Hematopoietic multipotent progenitor cell treated with erythropoietin and hydrocortisone succinate and interleukin-3 and kit ligand, for 8 days (in vitro differentiated cells): ENCODE measurements at regions not wholly inside any gene's neighbourhood (a gene's known extent, or its start where the extent isn't known, plus 50 kb on each side); places are given as distances from the start of the nearest gene placed in this dataset.
"Not testable (repeated sequence)": the region's sequence is repeated elsewhere in the genome, so short reads cannot be mapped to it uniquely, and the experiment has no call there.

Experiments
- DNase-seq: peaks from one replicate; pipeline ENCODE4 v3.0.0-alpha.2; 2015

DNA sequence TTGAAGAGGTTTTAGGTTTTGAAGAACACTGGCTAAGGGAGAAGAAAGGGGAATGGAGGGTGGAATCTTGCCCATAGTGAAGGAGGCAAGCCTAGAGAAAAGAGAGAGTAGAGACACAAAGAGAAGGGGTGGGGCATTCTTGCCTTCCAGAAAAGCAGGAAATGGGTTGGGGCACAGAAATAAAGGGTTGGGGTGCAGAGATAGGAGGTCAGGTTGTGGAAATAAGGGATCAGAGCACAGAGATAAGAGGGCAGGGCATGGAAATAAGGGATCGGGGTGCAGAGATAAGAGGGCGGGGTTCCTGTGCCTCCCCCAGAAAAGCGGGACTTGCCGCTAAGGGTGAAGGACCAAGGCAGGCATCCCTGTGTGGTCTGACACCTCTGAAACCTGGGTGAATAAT lies 69.9 kb downstream of the ALG1L2 start:
- DNase-seq: peak; percentile 64

DNA sequence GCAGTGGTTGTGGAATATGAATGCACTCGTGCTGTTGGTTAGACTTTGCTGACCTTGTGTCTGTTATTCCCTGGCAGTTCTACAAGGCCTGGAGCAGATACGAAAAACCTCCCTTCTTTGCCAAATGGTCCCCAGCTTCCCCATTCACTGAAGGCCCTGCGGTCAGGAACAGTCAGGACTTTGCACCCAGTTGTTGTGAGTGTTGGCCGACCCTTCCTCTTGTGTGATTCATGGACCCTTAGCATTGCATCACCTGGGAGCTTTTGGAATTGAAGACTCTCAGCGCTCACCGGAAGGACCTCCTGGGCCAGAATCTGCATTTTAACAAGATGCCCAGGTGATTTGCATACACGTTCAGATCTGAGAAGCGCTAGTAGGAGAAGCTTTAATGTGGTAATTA lies 71.6 kb downstream of the ALG1L2 start:
- DNase-seq: not testable (repeated sequence)

DNA sequence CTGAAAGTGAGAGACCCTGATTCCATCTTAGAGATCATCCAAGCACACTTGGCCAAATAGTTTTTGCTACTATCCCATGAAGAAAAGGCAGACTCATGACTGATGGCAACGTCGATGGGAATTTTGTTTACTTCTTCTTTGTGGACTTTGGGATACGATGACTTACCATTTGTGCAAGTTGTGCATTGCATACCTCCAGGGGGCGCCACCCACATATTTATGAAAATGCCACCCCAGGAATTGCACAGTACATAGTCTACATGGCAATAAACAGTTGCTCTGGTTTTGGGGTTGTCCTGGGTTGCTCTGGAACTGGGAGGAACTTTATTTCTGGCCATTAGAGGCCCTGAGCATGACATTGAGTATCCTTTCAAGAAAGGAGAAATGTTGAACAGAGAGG lies 73.8 kb downstream of the ALG1L2 start:
- DNase-seq: peak; percentile 24

DNA sequence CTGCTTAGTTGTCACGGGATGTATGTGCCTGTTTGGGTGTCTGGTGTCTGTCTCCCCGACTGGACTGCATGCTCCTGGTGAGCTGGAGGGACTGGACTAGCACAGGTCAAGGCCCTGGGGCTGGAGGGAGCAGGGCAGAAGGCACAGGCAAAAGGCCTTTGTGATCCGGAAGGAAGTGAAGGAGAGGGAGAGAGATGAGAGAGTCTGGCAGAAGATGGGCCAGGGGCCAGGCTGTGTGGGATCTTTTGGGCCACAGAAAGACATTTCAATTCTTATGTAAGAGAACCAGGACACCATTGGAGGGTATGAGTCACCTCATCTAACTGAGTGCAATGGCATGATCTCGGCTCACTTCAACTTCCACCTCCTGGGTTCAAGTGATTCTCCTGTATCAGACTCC lies 85.2 kb downstream of the ALG1L2 start:
- not testable (repeated sequence) for DNase-seq

DNA sequence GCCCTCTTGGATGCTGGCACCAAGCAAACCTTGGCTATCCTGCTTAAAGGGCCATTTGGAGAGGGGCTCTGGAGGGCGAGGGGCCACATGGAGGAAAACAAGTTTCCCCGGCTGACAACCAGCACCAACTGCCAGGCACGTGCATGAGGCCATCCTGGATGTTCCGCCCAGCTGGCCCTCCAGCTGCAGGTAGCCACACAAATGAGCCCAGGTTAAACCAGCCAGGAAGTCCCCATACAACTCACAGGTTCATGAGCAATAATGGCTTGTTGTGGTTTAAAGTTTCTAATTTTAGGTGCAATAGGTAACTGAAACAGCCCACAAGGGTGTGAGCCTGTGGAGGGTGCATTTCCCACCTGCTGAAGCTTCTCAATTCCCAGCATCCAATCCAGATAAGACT lies 93.6 kb downstream of the ALG1L2 start:
- DNase-seq: not testable (repeated sequence)

DNA sequence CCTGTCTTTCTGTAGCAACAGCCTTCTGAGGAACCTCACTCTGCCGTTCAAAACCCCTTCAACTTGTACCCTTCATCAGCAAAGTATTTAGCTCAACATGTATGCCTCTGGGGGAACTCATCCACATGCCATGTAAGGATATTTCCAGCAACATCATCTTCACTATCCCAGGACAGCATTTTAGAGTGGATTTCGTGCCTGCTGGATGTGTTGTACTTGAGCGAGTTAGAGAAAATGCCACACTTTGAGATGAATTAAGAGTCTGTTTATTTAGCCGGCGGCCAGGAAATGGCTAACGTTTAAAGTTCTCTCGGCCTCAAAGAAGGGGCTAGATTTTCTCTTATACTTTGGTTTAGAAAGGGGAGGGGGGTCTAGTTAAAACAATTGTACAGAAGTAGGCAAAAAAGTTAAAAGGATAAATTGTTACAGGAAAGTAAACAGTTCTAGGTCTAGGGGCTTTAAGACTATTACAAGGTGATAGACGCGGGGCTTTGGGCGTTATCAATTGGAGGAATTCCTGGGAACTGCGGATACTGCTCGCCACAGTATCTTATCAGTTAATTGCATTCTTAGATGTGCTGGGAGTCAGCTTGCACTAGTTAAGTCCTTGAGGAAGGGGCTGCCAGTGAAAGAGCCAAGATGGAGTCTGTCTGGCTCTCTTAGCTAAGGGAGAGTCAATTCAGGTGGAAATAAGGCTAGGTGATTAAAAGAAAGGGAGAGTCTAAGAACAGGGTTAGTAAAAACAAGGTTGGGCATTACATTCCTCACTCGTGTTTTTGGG lies 95.0 kb downstream of the ALG1L2 start:
- DNase-seq: not testable (repeated sequence)

DNA sequence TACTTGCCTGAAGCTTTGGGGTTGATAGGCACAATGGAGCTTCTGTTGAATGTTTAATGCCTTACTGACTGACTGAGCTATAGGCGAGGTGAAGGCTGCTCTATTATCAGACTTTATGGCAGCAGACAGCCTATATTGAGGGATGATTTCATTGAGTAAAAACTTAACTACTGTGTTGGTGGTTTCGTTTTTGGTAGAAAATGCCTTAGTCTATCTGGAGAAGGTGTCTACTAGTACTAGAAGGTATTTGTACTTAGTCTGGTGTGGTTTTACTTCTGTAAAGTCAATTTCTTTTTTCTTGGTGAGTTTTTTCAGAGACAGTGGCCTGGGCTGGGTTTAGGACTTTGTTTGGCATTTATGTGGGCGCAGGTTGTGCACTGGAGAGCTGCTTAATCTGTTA lies 97.2 kb downstream of the ALG1L2 start:
- DNase-seq: peak; percentile 10

DNA sequence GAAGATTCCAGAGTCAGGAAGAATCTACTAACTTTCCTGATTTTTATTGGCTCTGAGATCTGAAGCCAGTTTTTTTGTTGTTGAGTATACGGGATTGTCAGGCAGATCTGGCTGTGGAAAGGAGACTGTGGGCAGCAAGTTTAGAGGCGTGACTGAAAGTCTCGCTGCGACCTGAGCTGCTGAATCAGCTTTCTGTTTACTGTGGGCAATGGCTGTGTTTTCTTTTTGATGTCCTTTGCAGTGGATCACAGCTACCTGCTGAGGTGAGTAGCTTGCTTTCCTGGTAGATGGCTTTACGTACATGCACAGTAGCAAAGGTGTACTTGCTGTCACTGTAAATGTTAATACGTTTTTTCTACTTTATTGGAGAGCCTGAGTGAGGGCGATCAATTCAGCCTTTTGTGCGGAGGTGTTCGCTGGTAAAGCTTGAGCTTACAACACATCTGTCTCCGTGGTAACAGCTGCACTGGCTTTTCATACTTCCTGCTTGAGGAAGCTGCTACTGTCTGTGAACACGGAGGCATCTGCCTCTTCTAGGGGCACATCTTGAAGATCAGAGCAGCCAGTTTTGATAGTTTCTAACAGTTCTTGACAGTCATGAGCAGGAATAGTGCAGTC lies 97.8 kb downstream of the ALG1L2 start:
- peak; percentile 60 for DNase-seq

DNA sequence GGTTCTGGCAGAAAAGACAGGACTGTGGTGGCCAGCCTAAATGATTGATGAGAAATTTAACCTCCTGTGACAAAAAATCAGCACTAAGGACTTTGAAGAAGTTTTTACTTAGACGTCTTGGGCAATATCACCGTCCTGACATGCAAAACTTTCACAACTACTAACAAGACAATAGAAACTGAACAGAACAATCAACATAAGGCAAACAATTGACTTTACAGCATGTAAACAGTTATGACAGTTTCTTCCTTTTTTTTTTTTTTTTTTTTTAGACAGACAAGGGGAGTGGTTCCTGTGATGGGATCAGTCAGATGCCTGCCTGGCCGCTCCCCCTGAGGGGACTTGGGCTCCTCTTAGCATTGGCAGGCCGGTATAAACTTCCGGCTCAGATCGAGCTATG lies 100.8 kb downstream of the ALG1L2 start:
- peak; percentile 49 for DNase-seq

DNA sequence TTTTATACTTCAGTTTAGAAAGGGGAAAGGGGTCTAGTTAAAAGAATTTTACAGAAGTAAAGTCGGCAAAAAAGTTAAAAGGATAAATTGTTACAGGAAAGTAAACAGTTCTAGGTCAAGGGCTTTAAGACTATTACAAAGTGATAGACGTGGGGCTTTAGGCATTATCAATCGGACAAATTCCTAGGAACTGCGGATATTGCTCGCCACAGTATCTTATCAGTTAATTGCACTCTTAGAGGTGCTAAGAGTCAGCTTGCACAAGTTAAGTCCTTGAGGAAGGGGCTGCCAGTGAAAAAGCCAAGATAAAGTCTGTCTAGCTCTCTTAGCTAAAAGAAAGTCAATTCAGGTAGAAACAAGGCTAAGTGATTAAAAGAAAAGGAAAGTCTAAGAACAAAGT lies 102.1 kb downstream of the ALG1L2 start:
- DNase-seq: peak; percentile 70

DNA sequence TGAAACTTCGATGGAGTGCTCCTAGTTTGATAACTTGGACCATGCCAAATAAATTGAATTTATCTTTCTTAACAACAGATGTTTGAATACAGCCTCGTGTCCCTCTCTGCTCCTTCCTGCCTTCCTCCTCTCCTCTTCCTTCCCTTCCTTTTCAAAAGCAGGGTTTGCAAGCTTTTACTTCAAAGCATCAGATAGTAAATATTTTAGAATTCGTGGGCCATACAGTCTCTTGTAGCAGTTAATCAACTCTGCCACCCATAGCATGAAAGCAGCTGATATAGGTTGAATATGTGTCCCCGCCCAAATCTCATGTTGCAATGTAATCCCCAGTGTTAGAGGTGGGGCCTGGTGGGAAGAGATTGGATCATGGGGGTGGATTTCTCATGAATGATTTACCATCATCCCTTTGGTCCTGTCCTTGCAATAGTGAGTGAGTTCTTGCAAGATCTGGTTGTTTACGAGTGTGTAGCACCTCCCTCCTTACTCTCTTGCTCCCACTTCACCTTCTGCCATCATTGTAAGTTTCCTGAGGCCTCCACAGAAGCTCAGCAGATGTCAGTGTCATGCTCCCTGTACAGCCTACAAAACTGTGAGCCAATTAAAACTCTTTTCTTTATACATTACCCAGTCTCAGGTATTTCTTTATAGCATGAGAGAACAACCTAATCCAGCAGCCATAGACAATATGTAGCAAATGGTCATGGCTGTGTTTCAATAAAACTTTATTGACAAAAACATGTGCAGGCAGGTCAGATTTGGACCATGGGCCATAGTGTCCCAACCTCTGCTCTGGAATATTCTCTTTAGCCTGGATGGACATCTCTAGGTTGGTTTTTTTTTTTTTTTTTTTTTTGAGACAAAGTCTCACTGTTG lies 102.8 kb downstream of the ALG1L2 start:
- DNase-seq: peak; percentile 87

DNA sequence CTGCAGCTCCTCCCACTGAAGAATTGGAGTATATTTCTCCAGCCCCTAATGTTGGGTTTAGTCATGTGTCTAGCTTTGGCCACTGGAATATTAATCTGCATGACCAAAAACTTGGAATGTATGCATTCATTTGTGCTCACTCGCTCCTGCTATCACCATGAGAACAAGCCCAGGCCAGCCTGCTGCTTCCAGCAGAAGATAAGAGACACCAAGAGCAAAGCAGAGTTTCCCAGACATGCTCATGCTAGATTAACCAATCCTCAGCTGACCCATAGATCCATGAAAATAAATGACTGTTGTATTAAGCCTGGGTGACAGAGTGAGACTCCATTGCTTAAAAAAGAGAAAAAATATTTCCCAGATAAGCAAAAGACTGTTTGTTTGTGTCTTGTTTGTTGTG lies 119.6 kb downstream of the ALG1L2 start:
- DNase-seq: peak; percentile 90

DNA sequence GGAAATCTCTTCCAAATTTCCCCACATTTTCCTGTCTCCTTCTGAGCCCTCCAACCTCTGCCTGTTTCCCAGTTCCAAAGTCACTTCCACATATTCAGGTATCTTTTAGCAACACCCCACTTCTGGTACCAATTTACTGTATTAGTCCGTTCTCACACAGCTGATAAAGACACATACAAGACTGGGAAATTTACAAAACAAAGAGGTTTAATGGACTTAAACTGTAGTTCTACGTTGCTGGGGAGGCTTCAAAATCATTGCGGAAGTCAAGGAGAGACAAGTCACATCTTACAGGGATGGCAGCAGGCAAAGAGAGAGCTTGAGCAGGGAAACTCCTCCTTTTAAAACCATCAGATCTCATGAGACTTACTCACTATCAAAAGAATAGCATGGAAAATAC lies 122.0 kb downstream of the ALG1L2 start:
- not testable (repeated sequence) for DNase-seq

DNA sequence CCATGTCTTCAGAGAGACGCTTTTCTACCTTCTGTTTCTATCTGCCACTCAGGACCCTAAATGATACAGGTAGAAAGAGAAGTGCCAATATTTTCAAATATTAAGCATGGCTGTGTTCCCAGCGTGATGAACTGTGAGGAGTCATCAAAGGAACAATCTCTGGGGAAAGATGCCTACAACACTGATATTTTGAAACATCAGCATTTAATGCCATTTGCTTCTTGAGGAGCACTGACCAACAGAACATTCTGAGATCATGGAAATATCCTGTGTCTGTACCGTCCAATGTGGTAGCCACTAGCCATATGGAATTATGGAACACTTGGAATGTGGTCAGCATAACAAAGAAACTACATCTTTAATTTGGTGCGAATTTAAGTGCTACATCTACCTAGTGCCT lies 117.9 kb upstream of the COL6A5 start:
- DNase-seq: no peak

DNA sequence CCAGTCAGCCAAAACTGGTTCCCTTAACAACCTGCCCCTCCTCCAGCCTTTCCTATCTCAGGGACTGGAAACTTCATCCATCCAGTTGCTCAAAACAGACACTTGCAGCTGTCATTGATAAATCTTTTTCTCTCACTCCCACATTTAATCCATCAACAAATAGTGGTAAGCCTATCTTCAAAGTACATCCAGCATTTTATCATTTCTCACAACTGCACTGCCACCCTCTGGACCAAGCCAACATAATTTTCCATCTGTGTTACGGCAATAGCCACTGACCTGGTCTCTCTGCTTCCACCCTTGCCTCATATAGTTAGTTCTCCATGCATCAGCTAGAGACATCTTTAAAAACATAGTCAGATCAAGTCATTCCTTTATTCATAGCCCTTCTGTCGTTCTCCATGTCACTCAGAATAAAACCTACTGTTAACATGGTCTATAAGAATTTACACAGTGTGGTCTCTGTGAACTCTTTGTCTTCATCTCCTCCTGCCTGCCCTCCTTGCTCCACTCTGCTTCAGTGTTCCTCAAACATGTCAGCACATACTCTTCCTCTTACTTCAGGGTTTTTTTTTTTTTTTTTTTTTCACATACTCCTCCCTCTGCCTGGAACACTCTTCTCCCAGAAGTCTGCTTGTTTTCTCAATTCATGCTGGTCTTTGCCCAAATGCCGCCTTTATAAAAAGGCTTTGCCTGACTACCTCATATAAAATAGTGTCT lies 102.5 kb upstream of the COL6A5 start:
- peak; percentile 65 for DNase-seq

DNA sequence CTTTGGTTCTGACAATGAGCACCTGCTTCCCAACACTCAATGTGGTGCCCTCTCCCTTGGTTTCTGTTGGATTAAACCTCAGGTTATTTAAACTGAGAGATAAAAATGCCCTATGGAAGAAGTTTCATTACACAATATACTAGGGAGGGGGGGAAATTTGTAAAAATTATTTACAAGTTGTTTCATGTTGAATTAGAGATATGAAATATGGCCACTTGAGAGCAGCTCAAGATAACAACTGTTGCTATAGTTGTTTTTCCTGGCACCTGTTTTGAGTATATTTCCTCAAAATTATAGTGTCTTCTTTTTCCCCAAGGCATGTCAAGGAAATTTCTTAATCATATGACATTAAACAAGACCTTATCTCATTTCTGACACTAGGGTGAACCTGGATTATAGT lies 101.7 kb upstream of the COL6A5 start:
- no peak for DNase-seq

DNA sequence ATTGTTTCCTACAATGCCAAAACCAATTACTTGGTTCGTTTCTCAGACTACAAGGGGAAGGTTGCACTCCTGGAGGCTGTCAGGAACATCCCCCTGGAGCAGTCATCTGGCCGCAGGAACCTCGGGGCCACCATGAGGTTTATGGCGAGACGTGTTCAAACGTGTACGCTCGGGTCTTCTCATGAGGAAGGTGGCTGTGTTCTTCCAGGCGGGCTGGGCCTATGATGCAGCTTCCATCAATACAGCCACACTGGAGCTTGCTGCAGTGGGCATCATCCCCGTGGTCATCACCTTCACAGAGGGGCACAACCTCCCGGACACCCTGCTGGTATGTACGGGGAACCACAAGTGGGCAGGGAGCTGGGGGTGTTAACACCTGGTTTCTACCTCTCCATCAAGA lies 94.5 kb upstream of the COL6A5 start:
- DNase-seq: no peak

DNA sequence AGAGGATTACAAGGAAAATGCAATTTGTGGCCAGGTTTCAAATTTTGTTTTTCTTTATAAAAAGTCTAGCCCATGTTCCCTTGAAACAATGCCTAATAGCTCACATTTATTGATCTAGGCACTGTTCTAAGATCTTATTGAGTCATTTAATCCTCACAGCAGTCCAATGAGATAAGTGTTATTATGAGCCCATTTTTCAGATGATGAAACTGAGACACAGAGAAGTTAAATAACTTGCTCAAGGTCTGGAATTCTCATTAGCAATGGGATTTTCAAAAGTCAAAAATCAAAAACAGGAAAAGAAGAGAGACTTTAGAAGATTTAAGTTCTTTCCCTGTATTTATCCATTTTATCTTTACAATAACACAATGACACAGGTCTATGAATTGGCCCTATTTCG lies 90.0 kb upstream of the COL6A5 start:
- DNase-seq: no peak

DNA sequence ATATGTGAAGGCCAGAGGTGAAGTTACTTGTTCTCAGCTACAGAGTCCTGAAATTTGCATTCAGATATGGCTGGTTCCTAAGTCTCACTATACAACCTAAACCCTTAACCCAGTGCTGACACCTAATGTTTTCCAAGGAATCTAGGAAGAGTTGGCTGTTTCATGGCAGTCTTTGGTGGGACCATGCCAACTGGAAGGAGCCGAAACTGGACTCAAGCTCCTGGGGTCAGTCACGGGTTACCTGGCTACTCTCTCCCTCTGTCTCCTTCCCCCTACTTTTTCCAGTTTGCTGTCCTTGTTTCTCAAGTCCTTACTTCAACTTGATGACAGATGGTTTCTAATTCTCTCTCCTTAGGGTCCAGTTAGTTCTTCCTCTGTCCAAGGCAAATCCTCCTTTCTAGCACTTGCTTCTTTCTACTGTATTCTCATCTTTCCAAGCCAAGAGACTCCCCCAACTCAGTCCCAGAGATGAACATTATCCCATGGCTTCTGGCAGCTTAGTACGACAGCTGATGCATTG lies 88.6 kb upstream of the COL6A5 start:
- no peak for DNase-seq

DNA sequence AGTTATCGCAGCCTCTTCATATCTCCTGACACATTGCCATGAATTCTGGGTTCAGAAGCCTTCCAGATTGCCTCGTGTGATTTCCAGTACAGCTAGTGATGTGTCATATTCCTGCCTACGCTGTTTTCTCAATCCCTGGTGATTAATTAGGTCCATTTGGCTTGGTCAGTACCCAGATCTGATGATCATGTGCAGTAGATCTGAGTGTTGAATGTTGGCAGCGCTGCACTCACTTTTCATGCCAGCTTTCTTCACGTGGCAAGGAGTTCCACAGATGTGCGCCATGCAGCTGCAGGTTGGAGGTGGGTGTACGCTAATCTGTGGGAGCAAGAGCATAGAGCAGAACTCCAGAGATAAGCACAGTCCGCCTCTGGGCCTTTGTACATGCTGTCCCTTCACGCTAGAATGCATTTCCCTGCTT lies 86.9 kb upstream of the COL6A5 start:
- DNase-seq: no peak

DNA sequence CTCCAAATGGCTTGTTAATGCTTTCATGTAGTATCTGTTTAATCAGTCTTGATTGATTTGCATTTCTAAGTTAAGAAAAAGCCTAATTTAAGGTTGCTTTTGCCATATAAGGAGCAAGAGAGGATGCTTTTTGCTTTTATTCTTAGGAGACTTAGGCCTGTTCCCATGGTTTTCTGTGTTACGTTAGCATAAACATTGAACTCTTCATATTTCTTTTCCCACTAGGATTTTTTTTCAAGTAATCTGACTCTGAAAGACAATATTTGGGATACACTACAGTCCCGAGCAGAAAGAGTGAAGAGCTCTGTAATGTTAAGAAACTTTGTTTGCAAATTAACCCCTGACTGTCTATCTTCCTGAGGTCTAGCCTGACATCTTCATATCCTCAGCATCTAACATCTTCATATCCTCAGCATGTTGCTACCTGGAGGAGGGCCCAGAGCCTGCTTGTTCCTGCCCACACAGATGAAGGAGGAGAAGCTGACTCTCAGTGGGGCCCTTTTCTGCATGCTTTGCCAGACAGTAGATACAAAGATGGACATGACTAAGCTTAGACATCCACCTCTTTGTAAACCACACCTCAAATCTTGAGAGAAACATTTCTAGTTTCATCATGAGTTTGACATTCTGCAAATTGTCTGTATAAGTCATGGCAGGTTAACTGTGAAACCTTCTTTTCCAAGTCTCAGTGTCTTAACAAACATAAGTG lies 86.2 kb upstream of the COL6A5 start:
- DNase-seq: no peak

DNA sequence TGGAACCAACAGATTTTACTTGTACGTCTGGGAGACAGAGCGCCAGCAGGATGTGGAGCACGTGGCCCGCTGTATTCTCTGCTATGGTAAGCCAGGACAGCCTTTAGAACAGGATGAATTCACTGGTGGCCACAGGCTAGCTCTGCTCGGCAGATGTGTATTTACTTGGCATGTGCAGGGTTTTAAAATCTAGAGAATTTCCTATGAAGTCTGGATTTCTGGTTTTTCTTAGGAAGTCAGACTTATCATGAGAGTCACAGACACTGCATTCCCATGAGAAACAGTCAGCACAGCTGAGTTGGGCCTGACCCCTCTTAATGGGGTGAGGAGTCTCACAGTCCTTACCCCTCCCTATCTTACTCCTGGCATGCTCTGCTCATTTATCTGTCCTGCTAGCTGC lies 84.6 kb upstream of the COL6A5 start:
- DNase-seq: no peak
